ENCODE measurements at regions not wholly inside any gene's neighbourhood (a gene's known extent, or its start where the extent isn't known, plus 50 kb on each side); places are given as distances from the start of the nearest gene placed in this dataset.

GRCh38 chr2:128410035-128410757 is 91.5 kb upstream of the HS6ST1 start:
- no peaks in the 10 kb centered on the region for H3K36me3 Mint-ChIP-seq
- H3K9me3 Mint-ChIP-seq: no peaks in the 10 kb centered on the region
- DNase-seq (ENCODE audit: low spot score): no peak
- no peak for ATAC-seq
- POLR2A ChIA-PET: no interaction called here
- no peak overlapping the region for H3K27ac Mint-ChIP-seq
- TF ChIP-seq ATF6 (CRISPR knock-in tag; IDR thresholded peaks at IDR 0.05) (no peak), ZMAT4 (CRISPR knock-in tag; IDR thresholded peaks at IDR 0.05) (no peak), CDX4 (CRISPR knock-in tag; IDR thresholded peaks at IDR 0.05; ENCODE audit: borderline replicate concordance) (no peak), TP53 (CRISPR knock-in tag; IDR thresholded peaks at IDR 0.05) (no peak), MAX (CRISPR knock-in tag; IDR thresholded peaks at IDR 0.05) (no peak), USF1 (CRISPR knock-in tag; IDR thresholded peaks at IDR 0.05) (no peak), ZNF219 (CRISPR knock-in tag; IDR thresholded peaks at IDR 0.05; ENCODE audit: borderline replicate concordance) (no peak), HMGXB4 (CRISPR knock-in tag; IDR thresholded peaks at IDR 0.05) (no peak), NR2C2 (CRISPR knock-in tag; IDR thresholded peaks at IDR 0.05) (no peak), AFF4 (CRISPR knock-in tag; IDR thresholded peaks at IDR 0.05; ENCODE audit: borderline replicate concordance) (no peak), ZNF232 (CRISPR knock-in tag; IDR thresholded peaks at IDR 0.05) (no peak), ZSCAN18 (CRISPR knock-in tag; IDR thresholded peaks at IDR 0.05) (no peak)
- H3K4me1 Mint-ChIP-seq: peaks cover 40% of the 10 kb centered on the region
- no peak overlapping the region for H3K4me3 Mint-ChIP-seq
- CTCF ChIA-PET: no interaction called here
- no peaks in the 10 kb centered on the region for H3K27me3 Mint-ChIP-seq (ENCODE audit: low read depth)
